T47D (cell line): ENCODE measurements at regions not wholly inside any gene's neighbourhood (a gene's known extent, or its start where the extent isn't known, plus 50 kb on each side); places are given as distances from the start of the nearest gene placed in this dataset.

Experiments
- DNase-seq, 2 experiments: peaks; one replicate each; pipeline versions ENCODE4 v3.0.0 to v3.0.0-alpha.2; 2011 to 2012; ENCODE audit warnings: low read depth in 1 of 2, low spot score in 1 of 2
- JUND ChIP-seq: IDR thresholded peaks from 2 replicates; pipeline ENCODE4 v1.6.1; 2012; ENCODE audit warnings: low read depth
- in situ Hi-C: cut with HindIII; loops from 2 replicates; pipeline ENCODE4 v1.10.0; 2016; ENCODE audit warnings: low sequenced_read_pairs, low pct_unique_long_range_greater_than_20kb

- no peak for DNase-seq
- in situ Hi-C loops: no loop called here
- TF ChIP-seq JUND: no peak
Observed at GRCh38 chrX:149992918-149993317, 54.6 kb upstream of the EOLA2 start.

DNA sequence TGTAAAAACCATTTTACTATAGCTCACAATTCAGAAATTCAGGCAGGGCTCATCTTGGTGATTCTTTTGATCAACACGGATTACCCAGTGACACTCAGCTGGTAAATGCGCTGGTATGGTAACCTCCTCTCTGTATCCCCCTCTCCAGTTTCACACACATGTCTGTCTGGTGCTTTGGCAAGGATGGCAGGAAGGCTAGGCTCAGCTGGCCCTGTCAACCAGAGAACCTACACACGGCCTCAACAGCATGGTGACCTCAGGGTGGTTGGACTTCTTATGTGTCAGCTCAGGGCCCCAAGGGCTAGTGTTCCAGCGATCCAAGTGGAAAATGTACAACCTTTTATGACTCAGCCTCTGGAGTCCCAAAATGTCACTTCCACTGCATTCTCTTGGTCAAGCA is 55.7 kb upstream of the EOLA2 start:
- no peak for DNase-seq
- no peak for TF ChIP-seq JUND
- in situ Hi-C loops: no loop called here

DNA sequence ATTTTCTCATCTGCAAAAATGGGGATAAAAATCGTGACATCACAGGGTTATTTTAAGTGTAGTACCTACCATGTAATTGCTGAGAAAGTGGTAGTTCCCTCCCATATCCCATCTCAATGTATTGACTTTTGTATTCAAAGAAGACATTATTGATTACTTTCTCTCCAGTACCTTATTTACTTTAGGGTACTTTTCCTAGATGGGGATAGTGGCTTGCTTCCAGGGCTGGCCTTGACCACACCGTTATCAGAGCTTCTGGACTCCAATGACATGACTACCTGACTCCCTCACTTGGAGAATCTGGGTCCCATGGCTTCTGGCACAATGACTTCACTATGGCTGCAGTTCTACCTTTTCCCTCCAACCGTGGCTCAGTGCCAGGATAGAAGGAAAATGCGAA is 58.2 kb upstream of the EOLA2 start:
- DNase-seq: no peak
- in situ Hi-C loops: no loop called here
- no peak for TF ChIP-seq JUND

DNA sequence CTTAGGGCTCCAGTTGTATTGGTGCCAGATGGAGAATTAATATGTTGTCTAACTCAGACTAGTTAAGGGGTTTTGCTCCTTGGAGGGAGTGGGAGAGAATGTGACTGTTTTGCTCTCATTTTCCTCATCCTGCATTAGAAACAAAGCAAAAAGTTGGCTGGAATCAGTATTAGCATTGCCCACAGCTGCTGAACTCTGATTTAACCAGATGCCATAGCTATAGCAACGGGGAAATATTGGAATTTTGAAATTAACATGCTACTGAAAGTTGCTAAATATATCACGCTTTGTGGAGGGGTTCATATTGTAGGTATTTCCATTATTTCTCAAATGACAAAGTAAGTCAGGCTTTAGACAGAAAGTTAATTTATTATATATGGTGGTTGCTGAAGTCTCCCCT is 66.7 kb upstream of the EOLA2 start:
- no peak for TF ChIP-seq JUND
- no peak for DNase-seq
- in situ Hi-C loops: no loop called here

DNA sequence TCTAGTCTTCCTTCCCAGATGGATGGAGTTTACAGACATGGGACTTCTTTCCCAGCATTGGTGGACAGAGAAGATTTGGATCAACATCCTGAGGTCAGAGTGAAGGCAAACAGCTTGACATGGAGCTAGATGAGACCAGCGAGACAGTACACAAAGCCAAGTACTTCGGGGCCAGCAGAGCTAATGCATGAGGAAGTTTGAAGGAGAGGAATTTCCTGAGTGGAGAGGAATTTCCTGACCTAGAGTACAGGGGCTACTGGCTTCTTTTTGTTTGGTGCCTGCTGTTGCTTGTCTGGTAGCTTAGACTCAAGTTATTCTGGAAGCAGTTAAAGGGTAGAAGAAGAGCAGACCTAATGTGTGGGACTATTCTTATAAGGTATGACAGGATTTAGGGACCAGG is 69.1 kb upstream of the EOLA2 start:
- in situ Hi-C loops: no loop called here
- DNase-seq: peak in 1 of 2 experiments; percentile 6
- no peak for TF ChIP-seq JUND

DNA sequence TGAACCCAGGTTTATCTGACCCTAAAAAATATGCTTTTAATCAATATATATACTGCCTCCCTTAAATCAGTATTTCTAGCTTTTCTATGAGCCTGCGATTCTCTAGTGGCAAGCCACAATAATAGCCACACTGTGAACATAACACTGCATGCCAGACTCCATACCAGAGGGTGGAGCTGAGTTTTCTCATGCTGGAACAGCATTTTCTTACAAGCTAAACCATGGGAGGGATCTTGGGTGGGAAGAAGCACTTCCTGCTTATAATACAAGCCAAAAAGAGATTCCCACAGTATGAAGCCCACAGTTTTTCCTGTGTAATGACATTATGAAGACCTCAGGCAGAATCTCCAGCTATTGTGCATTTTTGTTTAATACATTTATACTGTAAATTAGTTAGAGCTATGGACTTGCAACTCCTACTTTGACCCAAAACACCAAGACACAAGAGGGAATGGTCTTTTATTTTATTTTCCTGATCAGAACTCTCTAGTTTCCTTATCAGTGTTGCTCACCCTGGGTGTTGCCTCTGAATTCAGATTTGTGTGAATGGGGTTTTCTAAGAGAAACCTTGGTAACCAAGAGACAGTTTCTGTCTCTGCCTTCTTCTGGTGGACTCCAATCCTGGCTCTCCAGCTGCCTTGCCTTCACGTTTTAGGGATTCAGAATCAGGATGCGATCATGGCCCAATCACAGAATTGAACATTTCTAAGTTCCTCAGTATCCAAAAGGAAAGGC is 74.5 kb upstream of the EOLA2 start:
- in situ Hi-C loops: no loop called here
- no peak for TF ChIP-seq JUND
- no peak for DNase-seq

- in situ Hi-C loops: no loop called here
- no peak for DNase-seq
- TF ChIP-seq JUND: no peak
Observed at GRCh38 chrX:150014525-150014924, 76.2 kb upstream of the EOLA2 start.

DNA sequence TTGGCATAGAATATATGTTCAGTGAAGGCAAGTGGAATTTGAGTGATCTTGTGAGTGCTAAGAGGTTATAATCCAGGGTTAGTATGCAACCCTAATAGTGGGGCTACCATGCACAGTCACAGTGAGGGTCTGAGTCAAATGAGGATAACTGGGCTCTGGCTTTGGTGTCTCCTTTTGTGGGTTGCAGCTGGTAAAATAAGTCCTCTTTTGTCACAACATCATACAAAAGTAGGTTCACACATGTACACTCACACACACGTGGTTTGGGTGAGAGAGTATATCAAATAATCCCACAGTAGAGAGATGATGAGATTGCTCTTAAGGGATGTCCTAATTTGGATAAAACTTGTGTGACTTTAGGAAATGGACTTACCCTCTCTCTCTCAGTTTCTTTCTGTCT is 79.6 kb upstream of the EOLA2 start:
- TF ChIP-seq JUND: no peak
- in situ Hi-C loops: no loop called here
- no peak for DNase-seq

- no peak for DNase-seq
- no peak for TF ChIP-seq JUND
- in situ Hi-C loops: no loop called here
Observed at GRCh38 chrX:150018931-150019361, 80.7 kb upstream of the EOLA2 start.

DNA sequence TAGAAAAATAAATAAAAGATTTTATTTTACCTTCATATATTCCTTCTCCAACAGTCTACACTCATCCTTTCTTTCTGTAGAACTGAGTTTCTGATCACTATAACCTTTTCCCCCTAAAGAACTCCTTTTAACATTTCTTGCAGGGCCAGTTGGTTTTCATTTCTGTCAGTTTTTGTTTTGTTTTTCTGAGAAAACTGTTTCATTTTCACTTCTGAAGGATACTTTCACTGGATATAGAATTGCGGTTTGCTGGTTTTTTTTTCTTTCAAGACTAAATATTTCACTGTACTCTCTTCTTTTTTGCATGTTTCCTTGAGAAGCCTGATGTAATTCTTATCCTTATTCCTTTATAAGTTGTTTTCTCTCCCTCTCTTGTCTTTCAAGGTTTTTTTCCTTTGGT is 90.4 kb upstream of the EOLA2 start:
- TF ChIP-seq JUND: no peak
- no peak for DNase-seq
- in situ Hi-C loops: no loop called here

DNA sequence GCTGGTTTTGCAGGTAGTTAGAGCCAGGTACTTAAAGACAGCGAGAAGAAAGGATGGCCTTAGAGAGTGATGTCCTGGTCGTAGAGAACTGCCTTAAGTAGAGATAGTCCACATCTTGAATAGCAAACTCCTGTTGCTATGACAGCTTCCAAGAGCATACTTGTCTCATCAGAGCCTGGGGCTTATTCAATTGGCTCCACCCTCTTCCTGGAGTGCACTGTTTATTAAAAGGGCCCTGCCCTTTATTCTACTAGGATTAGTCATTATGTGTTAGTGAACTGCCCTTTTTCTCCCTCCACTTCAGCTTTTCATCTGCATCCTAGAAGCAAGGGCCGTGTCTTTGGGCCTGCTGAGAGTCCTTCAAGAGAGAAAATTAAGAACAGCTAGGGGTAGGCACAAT is 94.5 kb upstream of the EOLA2 start:
- in situ Hi-C loops: no loop called here
- no peak for DNase-seq
- TF ChIP-seq JUND: no peak

- DNase-seq: no peak
- TF ChIP-seq JUND: no peak
- in situ Hi-C loops: no loop called here
Observed at GRCh38 chrX:150034788-150035187, 96.5 kb upstream of the EOLA2 start.

GRCh38 chrX:150035531-150035930 is 97.2 kb upstream of the EOLA2 start:
- no peak for DNase-seq
- in situ Hi-C loops: no loop called here
- no peak for TF ChIP-seq JUND

DNA sequence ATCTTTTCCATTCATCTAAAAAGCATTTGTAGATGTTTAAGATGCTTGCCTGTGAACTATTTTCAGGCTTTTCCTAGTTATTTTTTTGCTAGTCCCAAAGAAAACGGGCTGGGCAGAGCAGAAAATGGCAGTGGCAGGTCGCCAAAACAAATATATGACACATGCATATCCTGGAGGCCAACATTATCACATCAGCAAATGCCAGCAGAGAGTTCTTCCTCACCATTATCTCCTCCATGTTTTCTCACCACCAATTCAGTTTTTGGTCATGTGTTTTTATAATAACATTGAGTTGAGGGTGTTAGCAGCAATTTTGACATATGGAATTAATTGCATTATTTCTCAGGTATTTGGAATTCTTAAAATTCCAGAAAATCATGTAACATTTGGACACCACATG is 97.9 kb upstream of the EOLA2 start:
- in situ Hi-C loops: no loop called here
- peak in 1 of 2 experiments; percentile 5 for DNase-seq
- no peak for TF ChIP-seq JUND

- in situ Hi-C loops: no loop called here
- TF ChIP-seq JUND: no peak
- no peak for DNase-seq
Observed at GRCh38 chrX:150036641-150037040, 98.3 kb upstream of the EOLA2 start.
